Natural killer cell treated with Interleukin-12 subunit alpha and Interleukin-12 subunit beta and Interleukin-15 and Interleukin-18, amount 100 ng/mL, for 72 hours (primary cell): ENCODE measurements at regions not wholly inside any gene's neighbourhood (a gene's known extent, or its start where the extent isn't known, plus 50 kb on each side); places are given as distances from the start of the nearest gene placed in this dataset.

ENCODE experiments used
- ATAC-seq, 2 donors: fragments of 150-1000 bp; cut with Tn5 transposase in 1 of 2; sonication (Bioruptor Pico), chemical (Tn5 transposase) in 1 of 2; 2 replicates each; pipeline ENCODE4 v1.10.0; 2021
- DNase-seq: peaks from one replicate; pipeline ENCODE4 v3.0.0; 2022; ENCODE audit warnings: low spot score
- H3K27ac Mint-ChIP-seq, 2 donors: 1 replicate in 1 of 2; 2 replicates in 1 of 2; pipeline ENCODE4 v1.8.0; 2022; ENCODE audit warnings: mixed read lengths in 2 of 2, mild to moderate bottlenecking in 1 of 2, moderate library complexity in 1 of 2
- H3K27me3 Mint-ChIP-seq, 2 donors: 1 replicate in 1 of 2; 2 replicates in 1 of 2; pipeline ENCODE4 v1.8.0; 2022; ENCODE audit warnings: mixed read lengths in 2 of 2
- H3K36me3 Mint-ChIP-seq: one replicate; pipeline ENCODE4 v1.8.0; 2022; ENCODE audit warnings: mixed read lengths
- H3K4me1 Mint-ChIP-seq, 2 donors: 1 replicate in 1 of 2; 2 replicates in 1 of 2; pipeline ENCODE4 v1.8.0; 2022; ENCODE audit warnings: low read depth in 2 of 2, mixed read lengths in 2 of 2, mild to moderate bottlenecking in 1 of 2
- H3K4me3 Mint-ChIP-seq: one replicate; pipeline ENCODE4 v1.8.0; 2022; ENCODE audit warnings: mixed read lengths
- H3K9me3 Mint-ChIP-seq: 2 replicates; pipeline ENCODE4 v1.8.0; 2022; ENCODE audit warnings: mixed read lengths

DNA sequence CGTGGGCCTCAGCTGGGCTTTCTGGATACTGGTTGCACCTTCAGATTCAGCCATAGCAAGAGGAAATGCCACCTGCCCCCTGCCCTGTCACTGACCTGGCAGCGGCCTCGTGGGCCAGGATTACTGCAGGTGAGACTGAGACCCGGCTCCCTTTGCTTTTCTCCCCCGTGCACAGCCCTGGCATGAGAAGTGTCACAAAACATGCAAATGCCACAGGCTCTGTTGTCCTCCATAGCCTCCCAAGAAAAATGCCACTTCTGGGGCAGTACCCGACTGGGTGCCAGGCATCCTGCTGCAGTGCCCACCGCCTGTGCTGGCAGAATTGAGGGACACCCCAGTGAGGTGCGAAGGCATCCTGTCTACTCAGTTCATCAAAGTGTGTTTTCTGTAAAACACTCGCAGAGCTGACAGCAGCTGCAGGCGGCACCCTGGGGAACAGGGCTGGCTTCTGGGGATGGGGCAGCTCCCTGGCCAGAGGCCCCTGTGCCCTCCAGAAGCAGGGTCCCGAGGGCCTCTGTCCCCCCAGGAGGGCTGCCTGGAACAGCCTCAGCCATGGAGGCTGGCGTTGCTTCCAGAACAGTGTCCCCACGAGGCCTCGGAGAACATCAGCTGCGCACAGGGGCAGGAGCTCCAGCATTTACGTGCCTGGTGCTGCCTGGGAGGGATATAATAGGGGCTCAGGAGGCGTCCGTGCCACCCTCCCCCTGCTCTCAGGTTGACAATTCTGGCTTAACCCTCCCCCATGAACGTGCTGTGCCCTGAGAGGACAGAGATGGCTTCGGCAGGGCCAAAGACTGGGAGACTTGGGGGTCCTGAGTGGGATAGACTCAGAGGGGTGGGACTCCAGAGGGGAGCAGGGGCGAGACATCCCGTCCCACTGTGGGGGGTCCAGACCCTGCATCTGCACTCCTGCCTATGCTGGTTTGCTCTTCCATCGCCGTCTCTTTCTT is 99.5 kb upstream of the NKX1-1 start:
- no peaks in the 10 kb centered on the region for H3K4me1 Mint-ChIP-seq
- H3K36me3 Mint-ChIP-seq: no peaks in the 10 kb centered on the region
- H3K9me3 Mint-ChIP-seq: no peaks in the 10 kb centered on the region
- no peak overlapping the region for H3K4me3 Mint-ChIP-seq
- ATAC-seq (no peak), DNase-seq (no peak)
- peaks cover 6 to 15% of the 10 kb centered on the region in 2 donors for H3K27me3 Mint-ChIP-seq
- no peak overlapping the region for H3K27ac Mint-ChIP-seq

DNA sequence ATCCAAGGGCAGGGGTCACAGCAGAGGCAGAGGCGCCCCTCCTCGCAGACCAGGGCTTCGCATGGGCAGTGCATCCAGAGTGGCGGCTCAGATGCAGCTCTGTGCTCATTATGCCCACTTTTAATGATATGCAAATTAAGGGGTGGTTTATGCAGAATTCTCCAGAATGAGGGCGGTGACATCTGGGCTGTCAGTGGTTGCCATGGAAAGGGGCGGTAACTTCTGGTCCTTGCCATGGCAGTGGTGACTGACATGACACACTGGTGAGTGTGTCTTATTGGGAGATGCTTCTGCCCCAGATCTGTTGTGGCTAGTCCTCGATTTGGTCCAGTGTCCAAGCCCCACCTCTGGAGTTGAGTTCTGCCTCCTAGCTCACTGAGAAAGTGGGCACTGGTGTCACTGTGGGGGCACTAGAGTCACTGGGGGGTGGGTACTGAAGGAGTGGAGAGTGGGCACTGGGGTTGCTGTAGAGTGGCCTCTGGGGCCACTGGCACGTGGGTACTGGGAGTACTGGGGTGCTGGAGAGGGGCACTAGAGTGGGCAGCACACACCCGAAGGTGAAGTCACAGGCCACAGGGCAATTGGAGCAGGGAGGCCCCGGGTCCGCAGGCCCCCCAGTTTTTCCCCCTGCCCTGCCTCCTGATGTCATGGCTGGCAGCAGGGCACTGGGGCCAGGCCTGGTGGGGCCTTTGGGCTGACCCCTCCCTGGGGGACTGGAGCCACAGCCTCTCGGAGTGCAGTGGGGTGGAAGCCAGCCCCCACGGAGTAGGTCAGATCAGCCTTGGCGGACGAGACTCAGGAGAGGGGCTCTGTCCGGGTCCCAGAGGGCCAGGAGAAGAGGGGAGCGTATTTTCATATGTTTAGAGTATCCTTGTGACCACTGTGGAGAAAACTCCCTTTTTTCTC is 98.6 kb upstream of the NKX1-1 start:
- H3K4me3 Mint-ChIP-seq: no peak overlapping the region
- no peaks in the 10 kb centered on the region for H3K4me1 Mint-ChIP-seq
- peaks cover 2 to 12% of the 10 kb centered on the region in 2 donors for H3K27me3 Mint-ChIP-seq
- ATAC-seq (no peak), DNase-seq (peak; percentile 41)
- no peaks in the 10 kb centered on the region for H3K9me3 Mint-ChIP-seq
- no peak overlapping the region for H3K27ac Mint-ChIP-seq
- H3K36me3 Mint-ChIP-seq: no peaks in the 10 kb centered on the region

DNA sequence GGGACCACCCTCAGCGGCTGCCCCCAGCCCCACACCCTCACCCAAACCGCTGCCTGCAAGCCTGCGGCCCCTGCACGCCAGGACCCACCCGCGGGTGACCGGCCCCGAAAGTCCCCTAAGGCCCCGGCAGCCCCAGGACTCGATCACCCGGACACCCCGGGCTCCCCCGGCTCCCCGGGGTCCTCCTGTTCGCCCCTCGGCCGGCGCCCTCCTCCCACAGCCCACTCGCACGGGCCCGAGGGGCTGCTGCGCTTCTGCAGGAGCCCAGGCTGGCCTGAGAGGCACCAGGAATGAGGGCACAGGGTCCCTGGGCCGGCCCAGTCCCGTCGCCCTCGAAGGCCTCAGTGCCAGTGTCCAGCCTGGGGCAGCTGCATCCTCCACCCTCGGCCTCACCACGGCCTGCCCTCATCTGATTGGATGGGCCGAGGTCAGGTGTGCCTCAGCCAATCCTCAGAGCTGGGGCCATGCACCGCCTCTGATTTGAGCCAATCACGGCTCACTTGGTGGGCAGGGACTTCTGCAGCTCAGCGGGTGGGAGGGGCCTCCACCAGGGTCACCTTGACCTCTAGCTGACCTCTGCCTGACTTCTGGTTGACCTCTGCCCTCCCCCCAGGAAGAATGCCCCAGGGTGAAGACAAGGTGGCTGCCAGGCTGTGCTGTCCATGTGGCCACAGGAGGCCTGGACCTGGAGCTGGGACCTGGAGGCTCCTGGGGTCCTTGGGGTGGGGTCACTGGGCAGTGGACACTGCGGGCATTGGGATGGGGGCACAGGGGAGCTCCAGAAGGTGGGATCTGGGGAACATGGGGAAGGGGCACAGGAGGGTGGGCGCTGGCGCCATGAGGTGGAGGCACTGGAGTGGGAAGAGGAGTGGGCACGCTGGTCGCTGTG is 97.6 kb upstream of the NKX1-1 start:
- H3K36me3 Mint-ChIP-seq: no peaks in the 10 kb centered on the region
- no peak overlapping the region for H3K4me3 Mint-ChIP-seq
- no peak overlapping the region for H3K27ac Mint-ChIP-seq
- H3K9me3 Mint-ChIP-seq: no peaks in the 10 kb centered on the region
- ATAC-seq (no peak), DNase-seq (peak; percentile 51)
- no peaks in the 10 kb centered on the region for H3K4me1 Mint-ChIP-seq
- peaks cover 0 to 11% of the 10 kb centered on the region in 2 donors for H3K27me3 Mint-ChIP-seq

DNA sequence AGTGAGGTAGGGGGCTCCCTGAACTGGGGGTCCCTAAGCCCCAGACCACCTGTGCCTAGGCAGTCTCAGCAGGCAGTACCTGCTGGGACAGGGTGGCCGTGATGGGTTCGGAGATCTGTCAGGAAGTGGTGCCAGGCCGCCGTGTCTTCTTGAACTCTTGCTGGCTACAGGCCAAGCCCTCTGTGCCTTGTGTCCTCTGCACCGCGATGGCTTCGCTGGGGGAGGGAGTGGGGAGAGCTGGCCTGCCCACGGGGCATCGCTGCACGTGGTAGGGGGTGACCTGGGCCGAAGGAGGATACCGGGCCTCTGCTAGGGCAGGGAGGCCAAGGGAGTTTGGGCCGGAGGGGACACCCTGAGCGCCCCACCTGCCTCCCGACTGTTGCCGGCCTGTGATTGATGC is 96.7 kb upstream of the NKX1-1 start:
- peaks cover 0 to 9% of the 10 kb centered on the region in 2 donors for H3K27me3 Mint-ChIP-seq
- DNase-seq (peak; percentile 38), ATAC-seq (no peak)
- H3K27ac Mint-ChIP-seq: no peak overlapping the region
- no peaks in the 10 kb centered on the region for H3K4me1 Mint-ChIP-seq
- no peaks in the 10 kb centered on the region for H3K9me3 Mint-ChIP-seq
- H3K36me3 Mint-ChIP-seq: no peaks in the 10 kb centered on the region
- no peak overlapping the region for H3K4me3 Mint-ChIP-seq

DNA sequence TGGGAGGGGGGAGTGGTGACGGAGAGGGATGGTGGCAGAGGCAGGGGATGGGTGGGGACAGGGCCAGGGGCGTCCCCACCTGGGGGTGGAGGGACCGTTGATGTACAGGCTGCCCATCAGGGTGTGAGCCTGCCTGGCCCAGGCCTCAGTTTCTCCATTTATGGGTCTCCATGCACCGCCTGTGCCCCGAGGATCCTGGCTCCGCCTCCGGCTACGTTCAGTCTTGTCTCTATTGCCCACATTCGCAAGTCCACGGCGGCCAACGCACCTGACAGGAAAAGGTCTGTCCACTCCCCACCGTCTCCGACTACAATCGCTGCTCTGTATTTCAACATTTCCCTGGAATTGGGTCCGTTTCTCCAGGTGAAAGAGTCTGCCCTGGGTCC is 96.3 kb upstream of the NKX1-1 start:
- no peaks in the 10 kb centered on the region for H3K36me3 Mint-ChIP-seq
- ATAC-seq (no peak), DNase-seq (no peak)
- no peaks in the 10 kb centered on the region for H3K9me3 Mint-ChIP-seq
- H3K27ac Mint-ChIP-seq: no peak overlapping the region
- no peaks in the 10 kb centered on the region for H3K4me1 Mint-ChIP-seq
- H3K27me3 Mint-ChIP-seq: peaks cover 0 to 5% of the 10 kb centered on the region in 2 donors
- H3K4me3 Mint-ChIP-seq: no peak overlapping the region

DNA sequence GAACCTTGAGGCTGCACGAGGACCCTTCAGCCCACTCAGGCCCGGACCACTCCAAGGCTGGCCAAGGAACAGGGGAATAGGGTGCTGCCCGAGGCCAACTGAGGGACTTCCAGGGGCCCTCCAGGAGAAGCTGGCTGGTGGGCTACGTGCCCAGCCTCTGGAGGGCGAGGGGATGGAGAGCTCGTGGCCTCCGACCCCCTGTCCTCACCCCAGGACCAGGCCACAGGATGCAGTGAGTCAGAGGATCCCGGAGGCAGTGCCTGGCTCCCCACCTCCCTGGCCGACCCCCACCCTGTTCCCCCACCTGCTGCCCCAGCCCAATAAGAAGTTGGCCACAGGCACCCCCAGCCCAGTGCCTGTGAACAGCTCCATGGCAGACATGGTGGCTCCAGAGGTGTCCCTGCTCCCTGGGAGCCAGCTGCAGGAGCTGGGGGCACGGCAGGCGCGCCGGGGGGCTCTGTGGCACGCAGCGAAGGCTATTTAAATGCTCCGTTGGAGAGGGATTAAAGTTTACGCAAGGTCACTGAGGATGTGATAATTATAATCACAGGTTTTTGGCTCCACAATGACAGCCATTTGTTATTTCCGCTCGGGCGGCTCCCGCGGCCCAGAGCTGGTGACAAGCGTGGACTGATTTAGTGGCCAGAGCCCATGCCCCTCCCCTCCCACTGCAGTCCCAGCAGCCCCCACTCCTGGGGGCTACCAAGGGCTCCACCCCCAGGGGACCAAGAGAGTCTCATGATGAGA is 95.7 kb upstream of the NKX1-1 start:
- Mint-ChIP-seq H3K9me3 (no peaks in the 10 kb centered on the region), H3K36me3 (no peaks in the 10 kb centered on the region), H3K4me1 (no peaks in the 10 kb centered on the region), H3K27me3 (peaks cover 0 to 3% of the 10 kb centered on the region in 2 donors), H3K4me3 (no peak overlapping the region), H3K27ac (no peak overlapping the region)
- ATAC-seq (no peak), DNase-seq (peak; percentile 35)

DNA sequence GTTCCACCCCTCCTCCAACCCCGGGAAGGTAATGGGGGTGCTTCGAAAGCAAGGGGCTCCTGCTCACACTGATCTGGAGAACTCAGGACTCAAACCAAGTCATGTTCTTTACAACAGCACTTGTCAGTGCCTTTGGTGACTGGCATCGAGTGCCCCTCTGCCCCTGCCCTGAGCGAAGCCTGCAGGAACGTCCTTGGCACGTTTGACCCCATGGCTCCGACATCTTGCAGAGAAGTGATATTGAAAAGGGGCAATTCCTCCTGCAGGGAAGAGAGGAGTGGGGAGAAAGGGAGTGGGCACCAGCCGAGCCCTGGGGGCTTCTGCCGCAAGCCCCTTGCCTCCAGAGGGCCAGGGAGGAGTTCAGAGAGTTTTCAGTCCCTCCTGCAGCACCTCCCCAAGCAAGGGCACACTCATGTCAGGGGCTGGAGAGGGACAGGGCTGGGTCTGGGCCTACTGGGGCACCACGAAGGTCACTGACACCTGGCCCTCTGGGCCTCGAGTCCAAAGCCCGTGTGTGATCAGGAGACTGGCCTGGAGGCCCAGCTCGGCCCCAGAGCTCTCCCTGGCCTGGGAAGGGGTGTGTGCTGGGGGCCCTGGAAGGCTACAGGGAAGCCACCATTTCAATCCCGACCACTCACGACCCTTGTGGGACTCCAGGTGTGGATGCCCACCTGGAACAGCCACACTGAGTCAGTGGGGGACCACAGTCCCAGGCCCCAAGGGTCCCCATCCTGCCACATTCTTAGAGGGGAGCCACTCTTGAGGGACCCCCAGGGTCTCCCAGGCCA is 94.9 kb upstream of the NKX1-1 start:
- Mint-ChIP-seq H3K27ac (no peak overlapping the region), H3K27me3 (no peaks in the 10 kb centered on the region), H3K36me3 (no peaks in the 10 kb centered on the region), H3K9me3 (no peaks in the 10 kb centered on the region), H3K4me3 (no peak overlapping the region), H3K4me1 (no peaks in the 10 kb centered on the region)
- ATAC-seq (no peak), DNase-seq (peak; percentile 48)

DNA sequence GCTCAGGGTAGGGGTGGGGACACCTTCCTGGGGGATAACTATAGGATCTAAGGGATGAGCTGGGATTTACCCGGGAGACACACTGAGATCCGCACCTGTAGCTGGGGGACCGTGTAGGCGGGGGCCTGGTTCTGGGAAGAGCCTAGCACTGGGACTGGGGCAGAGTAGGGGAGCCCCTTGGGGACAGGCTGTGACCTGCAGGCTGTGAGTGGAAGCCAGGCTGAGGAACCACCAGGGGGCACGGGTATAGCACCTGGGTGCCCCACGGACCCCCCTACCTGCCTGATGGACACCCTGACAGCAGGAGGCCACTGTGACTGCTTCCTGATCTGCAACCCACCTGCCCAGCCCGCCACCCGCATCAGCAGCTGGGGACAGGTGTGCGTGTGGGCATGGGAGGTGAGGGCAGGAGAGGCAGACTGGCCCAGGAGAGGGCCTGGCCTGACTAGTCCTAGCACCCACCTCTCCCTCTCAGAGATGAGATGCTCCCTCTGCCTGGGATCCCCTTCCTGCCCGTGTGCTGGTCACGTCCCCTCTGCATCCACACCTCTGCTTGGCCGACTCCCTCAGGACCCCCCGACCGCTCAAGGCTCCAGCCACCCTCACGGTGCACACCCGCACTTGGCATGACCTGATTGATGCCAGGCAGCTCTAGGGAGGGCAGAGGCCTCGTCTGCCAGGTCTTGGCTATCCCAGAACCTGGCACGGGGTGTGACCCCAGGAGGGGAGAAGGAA is 94.2 kb upstream of the NKX1-1 start:
- no peaks in the 10 kb centered on the region for H3K4me1 Mint-ChIP-seq
- no peaks in the 10 kb centered on the region for H3K27me3 Mint-ChIP-seq
- no peak overlapping the region for H3K27ac Mint-ChIP-seq
- H3K4me3 Mint-ChIP-seq: no peak overlapping the region
- DNase-seq (peak; percentile 42), ATAC-seq (peak; percentile 14 to 25)
- no peaks in the 10 kb centered on the region for H3K9me3 Mint-ChIP-seq
- no peaks in the 10 kb centered on the region for H3K36me3 Mint-ChIP-seq

DNA sequence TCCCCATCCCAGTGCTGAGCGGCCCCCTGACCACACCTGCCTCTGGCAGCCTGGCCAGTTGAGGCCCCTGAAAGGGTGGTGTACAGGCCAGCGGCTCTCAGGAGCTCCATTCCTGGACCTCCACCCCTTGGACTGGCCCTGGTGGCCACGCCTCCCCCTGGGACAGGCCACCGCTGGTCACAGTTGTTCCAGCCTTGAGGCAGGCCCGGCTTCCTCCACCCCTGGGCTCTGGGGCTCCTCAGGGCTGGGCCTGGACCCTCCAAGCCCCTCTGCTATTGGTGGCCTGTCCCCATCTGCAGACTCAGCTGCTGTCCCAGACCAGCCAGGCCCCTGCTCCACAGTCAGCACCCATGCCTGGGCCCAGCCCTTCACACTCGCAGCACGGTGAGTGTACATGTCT is 93.2 kb upstream of the NKX1-1 start:
- H3K27ac Mint-ChIP-seq: no peak overlapping the region
- DNase-seq (no peak), ATAC-seq (peak in 1 of 2 donors; percentile 9)
- no peaks in the 10 kb centered on the region for H3K4me1 Mint-ChIP-seq
- no peak overlapping the region for H3K4me3 Mint-ChIP-seq
- H3K36me3 Mint-ChIP-seq: no peaks in the 10 kb centered on the region
- no peaks in the 10 kb centered on the region for H3K27me3 Mint-ChIP-seq
- no peaks in the 10 kb centered on the region for H3K9me3 Mint-ChIP-seq

DNA sequence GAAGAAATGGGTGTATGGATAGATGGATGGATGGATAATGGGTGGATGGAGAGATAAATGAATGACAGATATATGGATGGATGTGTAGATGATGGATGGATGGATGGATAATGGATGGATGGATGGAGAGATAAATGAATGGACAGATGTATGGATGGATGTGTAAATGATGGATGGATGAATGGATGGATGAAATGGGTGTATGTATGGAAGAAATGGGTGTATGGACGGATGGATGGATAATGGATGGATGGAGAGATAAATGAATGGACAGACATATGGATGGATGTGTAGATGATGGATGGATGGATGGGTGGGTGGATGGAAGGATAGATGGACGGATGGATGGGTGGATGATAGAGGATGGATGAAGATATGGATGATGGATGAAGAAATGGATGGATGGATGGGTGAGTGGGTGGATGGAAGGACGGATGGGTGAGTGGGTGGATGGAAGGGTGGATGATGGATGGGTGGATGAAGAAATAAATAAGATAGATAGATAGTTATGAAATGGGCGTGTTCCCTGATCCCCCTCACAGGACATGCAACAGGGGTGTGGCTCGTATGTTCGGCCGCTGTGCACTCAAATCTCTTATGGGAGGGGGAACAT is 91.1 kb upstream of the NKX1-1 start:
- Mint-ChIP-seq H3K9me3 (no peaks in the 10 kb centered on the region), H3K4me1 (no peaks in the 10 kb centered on the region), H3K27ac (no peak overlapping the region), H3K4me3 (no peak overlapping the region), H3K36me3 (no peaks in the 10 kb centered on the region), H3K27me3 (no peaks in the 10 kb centered on the region)
- no peak for ATAC-seq
- DNase-seq: peak; percentile 3

DNA sequence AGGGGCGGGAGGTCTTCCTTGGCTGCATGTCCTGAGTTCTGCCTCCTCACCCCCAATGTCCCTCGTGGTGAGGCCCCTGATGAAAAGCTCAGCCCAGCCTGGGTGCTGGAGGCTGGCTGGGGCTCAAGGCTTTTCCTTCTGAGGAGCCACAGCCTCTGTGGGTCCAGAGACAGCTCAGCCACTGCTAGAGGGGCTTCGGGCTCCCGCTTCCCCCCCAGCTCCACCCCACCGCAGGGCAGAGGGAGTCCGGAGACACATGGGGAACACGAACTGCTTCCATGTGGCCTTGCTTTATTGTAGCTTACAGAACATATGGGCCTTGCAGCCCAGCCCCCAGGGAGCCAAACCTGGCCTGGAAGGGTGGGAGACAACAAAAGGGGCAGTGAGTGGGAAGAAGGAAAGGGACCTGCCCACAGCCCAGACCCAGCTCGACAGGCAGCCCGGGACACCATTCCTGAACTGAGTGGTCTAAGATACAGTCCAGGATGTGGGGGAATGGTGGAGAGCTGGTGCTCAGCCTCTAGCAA is 89.9 kb upstream of the NKX1-1 start:
- DNase-seq: peak; percentile 13
- Mint-ChIP-seq H3K4me1 (no peaks in the 10 kb centered on the region), H3K4me3 (no peak overlapping the region), H3K36me3 (no peaks in the 10 kb centered on the region), H3K27me3 (no peaks in the 10 kb centered on the region), H3K9me3 (no peaks in the 10 kb centered on the region), H3K27ac (no peak overlapping the region)
- no peak for ATAC-seq
